Calu3 (cell line): ENCODE measurements at regions not wholly inside any gene's neighbourhood (a gene's known extent, or its start where the extent isn't known, plus 50 kb on each side); places are given as distances from the start of the nearest gene placed in this dataset.

ENCODE experiments used
- BruUV-seq: library from RNA; stranded (reverse); fragments of 400-500 nt; replicated peaks from 2 replicates; lab custom pipeline; 2021; lab: Mats Ljungman, UMichigan
- CTCF ChIA-PET: fragments of 300-600 bp; sonication (Branson Sonifier 250); formaldehyde crosslinking; loops from one replicate; lab custom pipeline; 2022; ENCODE audit warnings: antibody characterized with exemption; lab: Charles Lee
- DNase-seq: peaks from one replicate; pipeline ENCODE4 v3.0.0; 2022
- H3K27ac Mint-ChIP-seq: one replicate; pipeline ENCODE4 v1.8.0; 2022; ENCODE audit warnings: mixed read lengths; ENCODE audit not compliant: unreplicated experiment
- H3K27me3 Mint-ChIP-seq: one replicate; pipeline ENCODE4 v1.8.0; 2022; ENCODE audit warnings: mixed read lengths; ENCODE audit not compliant: unreplicated experiment
- H3K36me3 Mint-ChIP-seq: one replicate; pipeline ENCODE4 v1.8.0; 2022; ENCODE audit warnings: mild to moderate bottlenecking, moderate library complexity, mixed read lengths; ENCODE audit not compliant: insufficient read depth, unreplicated experiment
- H3K4me1 Mint-ChIP-seq: one replicate; pipeline ENCODE4 v1.8.0; 2022; ENCODE audit warnings: mild to moderate bottlenecking, low read depth, mixed read lengths; ENCODE audit not compliant: unreplicated experiment
- H3K4me3 Mint-ChIP-seq: one replicate; pipeline ENCODE4 v1.8.0; 2022; ENCODE audit warnings: mild to moderate bottlenecking, low read depth, moderate library complexity, mixed read lengths; ENCODE audit not compliant: unreplicated experiment
- H3K9me3 Mint-ChIP-seq: one replicate; pipeline ENCODE4 v1.8.0; 2022; ENCODE audit warnings: low read depth, mixed read lengths; ENCODE audit not compliant: unreplicated experiment
- intact Hi-C: fragments of 100-400 bp; cut with micrococcal nuclease; formaldehyde crosslinking; loops from one replicate; pipeline ENCODE4 v1.10.0; 2022; ENCODE audit not compliant: unreplicated experiment
- TF ChIP-seq, protein P1 (sequence below): fragments of 200-600 bp; IDR thresholded peaks from one replicate; pipeline ENCODE4 v1.8.0; 2022; ENCODE audit warnings: antibody characterized with exemption; ENCODE audit not compliant: unreplicated experiment

- H3K9me3 Mint-ChIP-seq: peaks cover 5% of the 10 kb centered on the region
- BruUV-seq: no TSS peak
- H3K4me3 Mint-ChIP-seq: no peak overlapping the region
- no peak for DNase-seq
- H3K4me1 Mint-ChIP-seq: no peaks in the 10 kb centered on the region
- no peaks in the 10 kb centered on the region for H3K27me3 Mint-ChIP-seq
- no peaks in the 10 kb centered on the region for H3K36me3 Mint-ChIP-seq
- intact Hi-C loops: no loop called here
- CTCF ChIA-PET: no interaction called here
- H3K27ac Mint-ChIP-seq: no peak overlapping the region
- TF ChIP-seq, protein P1, sequence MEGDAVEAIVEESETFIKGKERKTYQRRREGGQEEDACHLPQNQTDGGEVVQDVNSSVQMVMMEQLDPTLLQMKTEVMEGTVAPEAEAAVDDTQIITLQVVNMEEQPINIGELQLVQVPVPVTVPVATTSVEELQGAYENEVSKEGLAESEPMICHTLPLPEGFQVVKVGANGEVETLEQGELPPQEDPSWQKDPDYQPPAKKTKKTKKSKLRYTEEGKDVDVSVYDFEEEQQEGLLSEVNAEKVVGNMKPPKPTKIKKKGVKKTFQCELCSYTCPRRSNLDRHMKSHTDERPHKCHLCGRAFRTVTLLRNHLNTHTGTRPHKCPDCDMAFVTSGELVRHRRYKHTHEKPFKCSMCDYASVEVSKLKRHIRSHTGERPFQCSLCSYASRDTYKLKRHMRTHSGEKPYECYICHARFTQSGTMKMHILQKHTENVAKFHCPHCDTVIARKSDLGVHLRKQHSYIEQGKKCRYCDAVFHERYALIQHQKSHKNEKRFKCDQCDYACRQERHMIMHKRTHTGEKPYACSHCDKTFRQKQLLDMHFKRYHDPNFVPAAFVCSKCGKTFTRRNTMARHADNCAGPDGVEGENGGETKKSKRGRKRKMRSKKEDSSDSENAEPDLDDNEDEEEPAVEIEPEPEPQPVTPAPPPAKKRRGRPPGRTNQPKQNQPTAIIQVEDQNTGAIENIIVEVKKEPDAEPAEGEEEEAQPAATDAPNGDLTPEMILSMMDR: no peak
Measured at GRCh38 chr10:33392706-33393105, 58.2 kb upstream of the NRP1 start.

DNA sequence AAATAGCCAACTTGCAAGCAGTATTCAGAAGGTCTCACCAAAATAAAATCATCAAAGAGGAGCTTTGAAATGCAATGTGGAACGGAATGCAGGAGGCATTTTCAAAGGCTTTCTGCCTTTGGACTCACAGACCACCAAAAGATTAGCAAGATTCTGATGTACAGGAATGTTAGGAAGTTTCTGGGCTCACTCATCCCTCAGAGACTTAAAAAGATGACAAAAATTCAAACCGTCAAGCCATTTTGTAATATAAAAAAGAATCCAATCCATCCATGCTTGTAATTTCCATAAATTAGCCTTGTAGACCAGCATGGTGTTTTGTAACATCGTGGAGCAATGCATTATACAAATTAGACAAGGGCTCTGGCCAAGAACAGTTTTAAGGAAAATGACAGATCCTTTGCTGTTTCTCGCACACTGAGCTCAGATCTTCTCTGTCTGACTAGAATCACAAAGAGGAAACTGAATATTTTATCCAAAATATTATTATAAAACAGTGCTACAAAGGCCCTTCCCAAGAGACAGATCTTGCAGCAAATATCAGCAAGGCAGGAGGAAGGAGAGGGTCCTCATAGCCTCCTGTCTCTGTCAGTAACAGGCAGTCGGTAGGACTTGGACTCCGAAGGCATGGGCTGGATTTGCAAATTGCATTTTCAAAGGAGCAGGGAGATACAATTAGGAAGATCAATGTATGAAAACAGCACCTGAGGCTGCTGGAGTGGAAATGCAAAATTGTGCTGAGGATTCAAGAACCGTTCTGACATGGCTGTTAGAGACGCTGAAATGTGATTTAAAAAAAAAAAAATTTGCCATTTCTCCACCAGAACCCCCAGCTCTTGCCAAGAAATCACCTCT is 57.4 kb upstream of the NRP1 start:
- Mint-ChIP-seq H3K4me3 (no peak overlapping the region), H3K27ac (no peak overlapping the region), H3K9me3 (no peaks in the 10 kb centered on the region), H3K36me3 (no peaks in the 10 kb centered on the region), H3K4me1 (no peaks in the 10 kb centered on the region), H3K27me3 (no peaks in the 10 kb centered on the region)
- CTCF ChIA-PET: no interaction called here
- intact Hi-C loops: no loop called here
- no peak for DNase-seq
- TF ChIP-seq, protein P1: no peak
- BruUV-seq: no TSS peak

DNA sequence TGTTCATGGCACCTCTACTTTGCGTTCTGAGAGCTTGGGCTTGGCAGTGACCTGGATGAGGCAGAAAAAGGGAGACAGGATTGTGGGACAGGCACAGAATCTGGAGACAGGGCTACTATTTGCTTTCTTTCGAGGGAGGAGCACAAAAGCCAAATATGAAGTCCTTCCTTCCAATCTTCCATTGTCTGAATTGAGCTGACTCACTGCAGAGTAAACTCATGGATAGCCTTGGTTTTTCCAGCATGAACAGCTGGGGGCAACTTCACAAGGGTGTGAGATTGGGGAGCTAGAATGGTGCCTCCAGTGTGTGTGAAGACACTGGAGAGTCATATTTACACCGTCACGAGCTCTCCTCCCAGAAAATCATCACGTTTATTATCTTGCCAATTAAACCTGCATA is 55.6 kb upstream of the NRP1 start:
- no peak overlapping the region for H3K4me3 Mint-ChIP-seq
- H3K9me3 Mint-ChIP-seq: no peaks in the 10 kb centered on the region
- no peaks in the 10 kb centered on the region for H3K4me1 Mint-ChIP-seq
- CTCF ChIA-PET: no interaction called here
- TF ChIP-seq, protein P1: no peak
- no TSS peak for BruUV-seq
- no peaks in the 10 kb centered on the region for H3K36me3 Mint-ChIP-seq
- DNase-seq: no peak
- no peak overlapping the region for H3K27ac Mint-ChIP-seq
- H3K27me3 Mint-ChIP-seq: no peaks in the 10 kb centered on the region
- intact Hi-C loops: no loop called here

- CTCF ChIA-PET: no interaction called here
- no peak overlapping the region for H3K4me3 Mint-ChIP-seq
- no peaks in the 10 kb centered on the region for H3K4me1 Mint-ChIP-seq
- DNase-seq: no peak
- H3K9me3 Mint-ChIP-seq: no peaks in the 10 kb centered on the region
- TF ChIP-seq, protein P1: no peak
- intact Hi-C loops: no loop called here
- no peak overlapping the region for H3K27ac Mint-ChIP-seq
- H3K27me3 Mint-ChIP-seq: no peaks in the 10 kb centered on the region
- BruUV-seq: no TSS peak
- no peaks in the 10 kb centered on the region for H3K36me3 Mint-ChIP-seq
Measured at GRCh38 chr10:33388785-33389184, 54.3 kb upstream of the NRP1 start.
